ENCODE measurements at regions not wholly inside any gene's neighbourhood (a gene's known extent, or its start where the extent isn't known, plus 50 kb on each side); places are given as distances from the start of the nearest gene placed in this dataset.
"Not testable (repeated sequence)": the region's sequence is repeated elsewhere in the genome, so short reads cannot be mapped to it uniquely, and the experiment has no call there.

- TF ChIP-seq CTCF (IDR thresholded peaks at IDR 0.05; ENCODE audit: control insufficient read depth, extremely low read depth, insufficient read depth) = no peak
- H3K4me3 ChIP-seq (ENCODE audit: low read depth, low read length) = no peak overlapping the region
- no peak for DNase-seq (ENCODE audit: low read depth)
Measured at GRCh38 chr6:164741938-164742451, 567.4 kb downstream of the C6orf118 start.

GRCh38 chr6:164736090-164736489 lies 573.3 kb downstream of the C6orf118 start:
- DNase-seq (ENCODE audit: low read depth); H3K4me3 ChIP-seq (ENCODE audit: low read depth, low read length): not testable (repeated sequence)

- TF ChIP-seq CTCF (IDR thresholded peaks at IDR 0.05; ENCODE audit: control insufficient read depth, extremely low read depth, insufficient read depth) = no peak
- DNase-seq (ENCODE audit: low read depth) = no peak
- no peak overlapping the region for H3K4me3 ChIP-seq (ENCODE audit: low read depth, low read length)
Measured at GRCh38 chr6:164731539-164731938, 577.9 kb downstream of the C6orf118 start.

- no peak for DNase-seq (ENCODE audit: low read depth)
- no peak for TF ChIP-seq CTCF (IDR thresholded peaks at IDR 0.05; ENCODE audit: control insufficient read depth, extremely low read depth, insufficient read depth)
- no peak overlapping the region for H3K4me3 ChIP-seq (ENCODE audit: low read depth, low read length)
Measured at GRCh38 chr6:164721460-164721859, 587.9 kb downstream of the C6orf118 start.

- DNase-seq (ENCODE audit: low read depth) = no peak
- TF ChIP-seq CTCF (IDR thresholded peaks at IDR 0.05; ENCODE audit: control insufficient read depth, extremely low read depth, insufficient read depth) = no peak
- no peak overlapping the region for H3K4me3 ChIP-seq (ENCODE audit: low read depth, low read length)
Measured at GRCh38 chr6:164700497-164700896, 608.9 kb downstream of the C6orf118 start.

GRCh38 chr6:164695896-164696295 lies 613.5 kb downstream of the C6orf118 start:
- no peak for DNase-seq (ENCODE audit: low read depth)
- H3K4me3 ChIP-seq (ENCODE audit: low read depth, low read length) = no peak overlapping the region
- TF ChIP-seq CTCF (IDR thresholded peaks at IDR 0.05; ENCODE audit: control insufficient read depth, extremely low read depth, insufficient read depth) = no peak

- no peak for TF ChIP-seq CTCF (IDR thresholded peaks at IDR 0.05; ENCODE audit: control insufficient read depth, extremely low read depth, insufficient read depth)
- no peak overlapping the region for H3K4me3 ChIP-seq (ENCODE audit: low read depth, low read length)
- no peak for DNase-seq (ENCODE audit: low read depth)
Measured at GRCh38 chr6:164694386-164694785, 615.0 kb downstream of the C6orf118 start.
